LNCAP (cell line): ENCODE measurements at regions not wholly inside any gene's neighbourhood (a gene's known extent, or its start where the extent isn't known, plus 50 kb on each side); places are given as distances from the start of the nearest gene placed in this dataset.

Experiments
- CTCF ChIP-seq: fragments of 450-650 bp; IDR thresholded peaks from 2 replicates; pipeline ENCODE4 v1.5.1; 2017; ENCODE audit warnings: mild to moderate bottlenecking

GRCh38 chr11:95443386-95443785, 212.4 kb upstream of the SESN3 start:
- TF ChIP-seq CTCF = no peak

GRCh38 chr11:95442531-95443050, 211.6 kb upstream of the SESN3 start:
- no peak for TF ChIP-seq CTCF

DNA sequence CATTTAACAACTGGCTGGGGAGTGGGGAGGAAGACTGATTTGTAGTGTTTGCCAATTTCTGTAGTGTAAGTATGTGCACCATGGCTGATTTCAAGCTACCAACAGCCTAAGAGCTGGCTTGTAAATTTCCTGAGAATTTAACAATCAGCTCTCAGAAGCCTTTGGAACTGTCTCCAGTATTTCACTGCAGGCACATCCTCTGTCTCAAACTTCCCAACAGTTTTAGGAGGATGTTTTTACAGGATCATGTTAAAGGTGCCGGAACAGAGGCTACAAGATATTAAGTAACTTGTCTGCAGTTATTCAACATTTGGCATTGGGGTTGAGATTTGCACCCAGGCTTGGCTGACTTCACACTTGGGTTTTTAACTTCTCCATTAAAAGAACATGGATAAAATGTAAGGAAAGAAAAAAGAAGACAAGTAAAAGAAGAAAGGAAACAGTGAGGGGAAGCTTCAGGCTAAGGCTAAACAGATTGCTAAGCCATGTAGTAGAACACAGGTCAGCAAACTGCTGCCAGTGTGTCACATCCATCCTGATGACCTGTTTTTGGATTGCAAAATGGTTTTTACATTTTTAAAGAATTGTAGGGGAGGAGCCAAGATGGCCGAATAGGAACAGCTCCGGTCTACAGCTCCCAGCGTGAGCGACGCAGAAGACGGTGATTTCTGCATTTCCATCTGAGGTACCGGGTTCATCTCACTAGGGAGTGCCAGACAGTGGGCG, 204.8 kb upstream of the SESN3 start:
- no peak for TF ChIP-seq CTCF

DNA sequence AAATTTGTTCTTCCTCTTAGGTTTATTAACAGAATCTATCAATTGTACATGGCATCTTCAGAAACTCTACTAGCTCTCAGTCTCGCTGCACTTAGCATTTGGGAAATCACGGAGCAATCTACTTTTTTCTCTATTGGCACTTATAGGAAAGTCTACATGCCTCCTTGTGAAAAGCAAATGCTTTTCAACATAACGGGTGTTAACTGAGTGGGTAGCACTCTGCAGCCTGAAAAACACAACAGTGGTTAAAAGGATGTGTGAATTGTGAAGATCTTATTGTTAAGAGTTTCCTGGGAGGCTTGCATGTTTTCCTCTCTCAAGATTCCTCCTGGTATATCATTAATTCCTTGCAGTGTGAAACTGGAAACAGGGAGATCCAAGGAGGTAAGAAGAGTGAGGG, 204.2 kb upstream of the SESN3 start:
- no peak for TF ChIP-seq CTCF

DNA sequence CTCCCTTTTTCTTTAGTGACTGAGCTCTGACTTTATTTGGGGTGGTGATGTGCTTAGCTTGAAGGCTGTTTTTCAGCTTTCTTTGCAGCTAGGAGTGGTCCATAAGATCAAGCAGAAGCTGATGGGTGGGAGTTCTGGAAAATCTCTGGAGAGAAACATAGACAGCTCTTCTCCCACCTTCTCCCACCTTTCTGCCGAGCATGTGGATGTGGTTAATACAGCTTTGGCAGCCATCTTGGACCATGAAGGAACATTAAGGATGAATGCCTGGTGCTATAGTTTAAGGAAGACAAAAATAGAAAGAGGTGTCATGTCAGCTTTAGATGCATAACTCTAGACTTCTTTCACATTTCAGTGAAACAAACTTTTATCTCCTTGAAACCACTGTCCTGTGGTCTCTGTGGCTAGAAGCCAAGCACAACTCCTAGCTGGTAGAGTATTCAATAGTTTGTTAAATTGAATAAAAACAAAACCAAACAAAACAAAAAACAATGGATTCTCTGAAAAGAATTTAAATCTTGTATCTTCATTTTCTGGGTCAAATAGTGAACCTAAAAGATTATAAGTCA, 203.6 kb upstream of the SESN3 start:
- no peak for TF ChIP-seq CTCF

DNA sequence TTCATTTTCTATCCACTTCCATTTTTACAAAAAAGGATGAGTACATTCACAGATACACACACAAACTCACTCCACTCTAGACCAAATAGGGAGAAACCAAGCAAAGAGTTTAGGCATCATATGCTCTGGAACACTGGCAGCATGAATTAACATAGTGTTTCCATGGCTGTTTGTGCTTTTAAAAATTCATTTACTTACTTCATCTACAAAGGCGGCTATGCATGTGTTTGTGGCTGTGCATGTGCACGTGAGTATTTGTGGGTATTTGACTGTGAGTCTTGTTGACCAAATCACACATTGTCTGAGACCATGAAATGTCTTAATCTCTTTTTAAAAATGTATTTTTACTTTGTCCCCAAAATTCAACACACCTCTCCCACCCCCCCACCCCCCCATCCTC, 203.0 kb upstream of the SESN3 start:
- TF ChIP-seq CTCF = no peak

DNA sequence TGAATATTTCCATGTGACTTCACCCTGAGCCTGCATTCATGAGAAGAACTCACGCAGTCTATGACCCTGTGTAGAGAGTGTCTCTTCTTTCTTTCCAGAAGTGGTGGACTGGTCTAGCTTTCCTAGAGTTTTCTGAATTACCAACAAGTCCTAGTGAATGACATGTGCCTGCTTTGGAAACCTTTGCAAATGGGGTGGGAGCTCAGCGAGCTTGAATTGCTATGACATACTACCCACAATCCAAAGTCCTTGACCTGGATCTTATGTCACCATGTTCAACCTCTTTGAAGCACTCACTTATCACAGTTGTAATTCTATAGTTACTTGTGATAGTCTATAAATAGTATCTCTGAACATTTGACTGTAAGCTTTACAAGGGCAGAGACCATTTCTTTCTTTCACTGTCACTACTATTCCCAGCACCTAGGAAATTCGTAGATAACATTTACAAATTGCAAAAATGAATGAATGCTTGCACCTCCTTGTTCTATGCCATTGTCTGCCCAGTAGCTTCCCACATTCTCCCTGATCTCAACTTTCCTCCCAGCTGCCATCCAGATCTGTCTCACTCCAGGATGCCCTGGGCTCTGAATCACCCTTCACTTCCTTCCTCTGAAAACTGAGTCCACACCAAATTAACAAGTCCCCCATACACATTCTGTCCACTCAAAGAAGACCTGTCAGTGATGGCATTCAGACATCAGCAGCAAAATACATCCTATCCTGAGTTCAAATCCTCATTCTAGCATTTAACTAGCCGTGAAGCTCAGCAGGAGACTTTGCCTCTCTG, 201.9 kb upstream of the SESN3 start:
- no peak for TF ChIP-seq CTCF
